ENCODE measurements at regions not wholly inside any gene's neighbourhood (a gene's known extent, or its start where the extent isn't known, plus 50 kb on each side); places are given as distances from the start of the nearest gene placed in this dataset.

DNA sequence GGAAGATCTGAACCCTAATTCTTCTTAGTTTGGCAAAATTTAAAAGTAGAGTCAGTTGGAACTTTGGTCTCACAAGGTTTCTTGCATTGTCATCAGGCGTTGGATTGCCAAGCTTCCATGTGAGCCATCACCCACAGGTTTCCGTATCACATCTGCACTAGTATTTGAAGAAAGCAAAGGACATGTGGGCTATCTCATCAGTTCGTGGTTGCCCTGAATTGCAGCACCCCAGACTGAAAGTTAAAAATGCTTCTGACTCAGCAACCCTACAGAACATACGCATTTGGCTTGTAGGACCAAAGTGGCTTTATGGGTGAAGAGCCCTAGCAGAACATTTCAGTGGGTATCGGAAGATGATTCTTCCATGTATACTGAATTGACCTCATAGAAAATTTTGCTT is 358.0 kb downstream of the ENC1 start:
- no peak for DNase-seq

DNA sequence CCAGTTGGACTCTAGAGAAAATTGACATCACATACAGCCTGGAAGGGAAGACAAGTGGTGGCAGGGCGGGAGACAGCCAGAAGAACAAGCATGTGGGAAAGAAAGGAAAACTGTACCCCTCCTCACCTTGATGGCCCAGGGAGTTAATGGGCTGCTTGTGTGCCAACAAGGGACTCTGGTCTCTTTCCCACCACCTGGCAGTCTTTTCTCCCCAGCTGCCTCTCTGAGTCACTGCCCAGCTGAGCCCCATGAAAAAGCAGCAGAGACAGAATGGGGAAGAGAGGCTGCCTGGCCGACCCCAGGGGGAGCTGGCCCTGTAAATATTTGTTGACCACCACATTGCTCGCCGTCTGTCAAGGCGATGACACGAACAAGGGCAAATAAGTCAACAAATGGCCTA is 359.4 kb downstream of the ENC1 start:
- DNase-seq: no peak

GRCh38 chr5:74280306-74280705 is 360.2 kb downstream of the ENC1 start:
- DNase-seq: no peak

- DNase-seq: no peak
These were observed 361.3 kb downstream of the ENC1 start for GRCh38 chr5:74279244-74279643.

DNA sequence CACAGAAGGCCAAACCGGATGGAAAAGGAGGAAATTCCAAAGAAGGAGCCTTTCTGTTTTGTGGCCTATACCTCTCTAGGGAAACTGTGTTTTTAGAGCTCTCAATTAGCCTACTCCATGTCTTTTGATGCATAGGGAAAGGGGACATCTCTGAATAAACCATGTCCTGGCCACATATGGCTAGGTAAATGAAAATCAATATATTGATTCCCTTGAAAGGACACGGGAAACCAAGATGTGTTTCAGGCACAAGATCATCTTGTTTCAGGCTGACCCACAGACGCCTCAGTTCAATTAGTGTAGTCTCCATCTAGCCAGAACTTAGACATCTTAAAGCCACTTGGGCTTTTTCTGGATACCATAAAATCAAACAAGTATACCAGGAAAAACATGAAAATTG is 363.1 kb downstream of the ENC1 start:
- no peak for DNase-seq

DNA sequence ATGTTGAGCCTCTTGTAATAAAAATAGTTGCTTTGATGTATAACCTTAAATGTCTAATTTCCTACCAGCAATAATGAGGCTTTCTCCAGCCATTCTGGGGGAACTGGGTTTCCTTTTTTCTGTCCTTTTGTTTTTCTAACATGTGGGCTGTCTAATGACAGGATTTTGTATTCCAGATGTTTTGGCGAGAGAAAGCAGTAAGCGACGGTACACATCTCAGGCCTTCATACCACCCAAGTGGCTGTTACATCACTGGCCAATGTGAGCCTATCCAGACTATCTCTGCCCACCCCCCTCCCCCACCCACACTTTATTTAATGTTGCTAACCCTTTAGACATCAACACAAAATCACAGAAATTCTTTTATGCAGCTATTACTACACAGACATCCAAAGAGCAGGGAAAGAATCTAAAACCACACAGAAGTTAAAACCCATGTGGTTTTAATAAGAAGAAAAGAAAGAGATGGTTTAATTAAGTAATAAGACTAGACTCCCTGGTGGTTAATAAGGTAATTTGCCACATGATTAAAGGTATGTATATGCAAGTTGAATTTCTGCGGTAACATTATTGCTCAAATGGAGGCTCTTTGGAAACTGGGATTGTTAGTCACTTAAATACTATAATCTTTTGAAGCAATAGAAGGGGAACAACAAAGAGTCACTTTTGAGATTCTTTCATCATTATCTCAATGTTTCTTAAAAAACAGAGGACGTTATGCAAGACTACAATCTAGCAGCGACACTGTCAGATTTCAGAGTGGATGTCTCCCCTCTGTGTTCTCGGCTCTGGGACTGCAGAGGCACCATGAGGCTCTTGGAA is 365.1 kb downstream of the ENC1 start:
- DNase-seq: no peak

- no peak for DNase-seq
These were observed 366.2 kb downstream of the ENC1 start for GRCh38 chr5:74274326-74274725.

DNA sequence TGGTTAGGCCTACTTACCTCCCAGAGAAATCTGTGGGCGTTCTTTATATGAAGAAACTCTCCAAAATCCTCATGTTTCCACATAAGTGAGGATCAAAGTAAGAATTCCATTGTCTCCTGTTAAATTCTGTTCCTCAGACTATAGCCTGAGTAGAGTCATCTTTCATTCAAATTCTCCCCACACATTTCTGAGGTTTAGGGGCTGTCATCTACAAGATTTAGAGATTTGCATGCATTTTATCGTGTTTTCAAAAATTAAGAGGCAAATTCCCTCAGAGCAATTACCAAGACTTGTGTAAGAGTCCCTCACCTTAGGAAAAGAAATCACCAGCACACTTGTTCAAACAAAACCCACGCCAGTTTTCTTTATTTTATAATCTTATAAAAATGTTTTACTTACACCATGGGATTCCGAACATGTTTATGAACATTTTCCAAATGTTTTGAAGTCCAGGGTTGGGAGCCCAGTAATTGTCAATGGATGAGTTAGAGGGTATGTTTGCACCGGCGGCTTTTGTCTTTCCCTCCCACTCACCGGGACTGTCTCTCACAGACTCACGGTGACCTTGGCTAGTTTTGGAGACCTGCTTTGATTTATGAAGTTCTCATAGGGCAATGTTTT is 367.6 kb downstream of the ENC1 start:
- no peak for DNase-seq

GRCh38 chr5:74272024-74272775 is 368.3 kb downstream of the ENC1 start:
- no peak for DNase-seq

DNA sequence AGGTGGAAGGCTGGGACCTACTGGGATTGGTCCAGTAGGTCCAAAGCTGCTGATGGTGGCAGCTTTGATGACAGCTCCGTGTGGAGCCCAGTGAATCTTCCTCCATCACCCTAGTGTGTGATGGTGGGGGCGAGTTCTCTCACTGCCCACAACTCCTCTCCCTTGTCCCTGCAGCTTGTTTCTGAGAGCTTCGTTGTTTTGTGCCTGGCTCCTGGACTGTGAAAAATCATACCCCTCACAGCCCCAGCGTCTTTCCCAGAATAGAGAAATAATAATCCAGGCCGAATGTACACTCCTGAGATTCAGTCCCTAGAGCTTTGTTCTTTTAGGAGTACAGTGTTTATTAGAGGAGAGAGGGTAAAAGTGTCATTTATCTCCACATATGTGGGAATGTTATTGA is 372.2 kb downstream of the ENC1 start:
- DNase-seq: no peak

GRCh38 chr5:74266836-74267235 is 373.7 kb downstream of the ENC1 start:
- DNase-seq: no peak

DNA sequence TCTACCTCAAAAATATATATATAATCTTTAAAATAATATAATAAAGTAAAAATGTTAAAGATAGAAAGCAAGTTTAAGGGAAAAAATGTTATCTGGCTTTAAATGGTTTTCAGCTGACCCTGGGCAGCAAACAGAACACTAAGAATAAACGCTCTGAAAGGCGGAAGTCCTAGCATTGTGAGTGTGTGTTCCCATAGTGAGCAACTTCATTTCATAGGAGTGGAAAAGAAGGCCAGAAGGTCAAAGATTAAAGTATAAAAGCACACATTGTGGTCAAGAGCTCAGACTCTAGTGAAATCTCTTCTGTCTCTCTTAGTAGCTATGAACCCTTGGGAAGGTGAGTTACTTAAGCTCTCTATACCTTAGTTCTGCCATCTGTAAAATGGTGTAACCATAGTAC is 374.4 kb downstream of the ENC1 start:
- DNase-seq: no peak

GRCh38 chr5:74262544-74263207 is 377.9 kb downstream of the ENC1 start:
- no peak for DNase-seq

GRCh38 chr5:74261866-74262265 is 378.7 kb downstream of the ENC1 start:
- DNase-seq: no peak

DNA sequence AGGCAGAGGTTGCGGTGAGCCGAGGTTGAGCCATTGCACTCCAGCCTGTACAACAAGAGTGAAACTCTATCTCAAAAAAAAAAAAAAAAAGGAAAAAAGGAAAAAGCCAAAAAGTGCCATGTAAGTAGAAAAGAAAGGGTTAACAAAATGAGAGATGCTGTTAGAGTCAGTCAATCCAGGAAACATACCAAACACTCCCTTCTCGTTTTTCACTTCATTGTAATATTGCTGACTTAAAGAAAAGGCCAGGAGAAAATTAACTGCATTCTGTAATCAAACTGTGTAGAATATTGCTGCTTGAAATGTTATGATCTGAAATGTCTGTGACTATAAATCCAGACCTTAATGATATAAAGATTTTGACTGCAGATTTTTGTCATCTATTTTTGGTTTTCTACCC is 379.1 kb downstream of the ENC1 start:
- no peak for DNase-seq

DNA sequence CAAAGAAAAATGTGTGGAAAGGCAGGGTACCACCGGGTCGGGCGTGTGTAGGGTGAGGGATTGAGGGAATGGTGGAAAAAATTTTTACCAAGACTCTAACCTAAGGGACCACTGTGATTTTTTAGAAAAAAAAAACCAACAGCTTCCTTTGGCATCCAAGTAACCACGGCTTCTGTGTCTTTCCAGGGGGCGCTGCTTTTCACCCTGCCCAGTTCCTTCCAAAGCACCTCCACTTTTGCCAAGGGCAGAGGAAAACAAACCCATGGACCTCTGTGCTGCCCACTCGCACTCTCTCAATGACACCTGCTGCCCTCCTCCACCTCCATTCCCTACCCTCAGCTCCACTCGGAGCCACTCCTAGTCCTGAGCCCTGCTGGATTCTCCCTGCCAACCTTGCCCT is 381.0 kb downstream of the ENC1 start:
- no peak for DNase-seq

DNA sequence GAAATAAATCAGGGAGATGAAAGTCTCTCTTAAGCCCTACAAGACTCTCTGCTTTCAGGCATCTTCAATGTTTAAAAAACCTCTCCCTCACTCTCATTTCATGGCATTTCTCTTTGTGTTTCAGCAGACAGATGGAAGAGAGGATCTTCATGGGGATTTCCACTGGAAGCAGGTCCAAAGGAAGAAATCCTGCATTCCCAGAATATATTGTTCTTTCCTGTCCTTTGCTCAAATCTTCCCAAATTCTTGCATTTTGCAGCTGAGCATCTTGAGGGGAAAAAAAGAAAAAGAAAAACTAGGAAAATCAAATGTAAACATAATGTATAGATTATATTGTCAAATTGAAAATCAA is 382.2 kb downstream of the ENC1 start:
- DNase-seq: no peak

DNA sequence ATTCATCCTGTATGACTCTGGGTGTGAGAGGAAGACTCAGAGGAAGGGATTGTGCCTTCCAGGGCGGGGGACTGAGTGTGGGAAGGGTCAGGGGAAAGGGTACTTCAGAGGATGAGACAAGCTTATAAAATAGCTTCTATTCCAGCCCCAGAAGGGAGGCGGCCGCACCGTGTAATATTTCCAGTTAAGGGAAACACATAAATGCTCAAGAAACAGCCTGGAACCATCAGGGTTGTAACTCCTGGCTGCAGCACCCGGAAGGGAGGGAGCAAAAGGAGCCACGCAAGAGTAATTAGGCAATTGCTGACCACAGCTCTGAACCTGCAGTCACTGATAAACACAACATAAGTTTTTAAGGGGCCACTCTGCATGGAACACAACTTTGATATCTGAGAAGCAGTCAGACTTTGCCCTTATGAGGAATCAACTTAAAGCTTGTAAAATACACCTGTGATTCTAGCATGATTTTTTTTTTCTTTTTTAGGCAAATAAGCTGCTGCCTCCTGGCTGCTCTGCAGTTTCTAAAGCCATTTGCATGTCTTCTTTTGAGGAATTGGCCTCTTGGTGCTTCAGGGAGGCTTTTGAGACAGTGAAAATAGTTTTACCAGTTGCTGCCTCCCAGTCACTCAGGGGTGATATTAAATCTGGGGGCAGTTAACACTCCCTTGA is 382.7 kb downstream of the ENC1 start:
- peak; percentile 15 for DNase-seq

GRCh38 chr5:74257060-74257527 is 383.4 kb downstream of the ENC1 start:
- DNase-seq: no peak

DNA sequence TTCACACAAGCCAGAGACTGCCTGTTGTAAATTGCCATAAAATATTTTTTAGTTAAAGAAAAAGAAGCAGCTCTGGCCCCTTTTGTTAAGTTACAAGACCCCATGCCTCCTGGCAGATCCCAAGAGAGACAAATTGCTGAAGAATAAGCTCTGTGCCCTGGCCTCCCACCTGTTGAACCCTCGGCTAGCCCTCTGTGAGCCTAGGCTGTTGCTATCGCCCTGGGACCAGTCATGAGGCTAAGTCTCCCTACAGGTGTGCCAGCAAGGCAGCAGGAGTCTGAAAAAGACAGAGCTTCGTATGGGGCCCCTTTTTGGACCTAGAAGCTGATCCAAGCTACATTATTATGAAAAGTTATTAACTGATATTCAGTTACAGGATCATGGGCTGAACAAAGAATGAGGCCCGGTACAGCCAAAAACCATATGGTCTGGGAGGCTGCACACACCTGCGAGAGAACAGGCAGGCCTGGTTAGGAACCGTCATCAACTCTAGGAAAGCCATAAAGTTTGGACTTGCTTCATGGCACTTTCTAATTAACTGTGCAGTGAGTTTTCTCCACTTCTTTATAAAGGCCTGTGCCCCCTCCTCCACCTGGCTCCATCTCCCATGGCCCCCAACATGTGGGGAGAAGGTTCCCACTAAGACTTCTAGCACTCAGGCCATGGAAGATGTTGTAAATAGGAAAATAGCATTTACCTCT is 384.7 kb downstream of the ENC1 start:
- DNase-seq: no peak

GRCh38 chr5:74254257-74254656 is 386.3 kb downstream of the ENC1 start:
- DNase-seq: no peak

DNA sequence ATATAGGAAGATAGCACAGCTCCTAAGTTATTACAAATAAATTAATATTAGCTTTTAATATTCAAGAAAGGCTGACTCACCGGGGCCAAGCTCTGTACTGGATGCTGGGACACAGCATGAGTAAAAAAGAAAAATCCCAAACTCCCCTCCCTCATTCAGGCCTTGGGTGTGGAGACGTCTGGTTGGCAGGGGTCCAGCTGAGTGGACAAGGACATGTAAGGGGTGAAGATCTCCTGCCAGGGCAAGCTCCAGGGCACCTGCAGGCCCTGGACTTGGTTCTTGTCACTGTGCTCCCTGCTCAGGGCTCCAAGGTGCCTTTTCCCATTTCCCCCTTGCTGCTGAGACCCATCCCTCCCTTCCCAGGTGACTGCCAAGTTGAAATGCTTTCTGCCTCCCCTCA is 388.5 kb downstream of the ENC1 start:
- DNase-seq: no peak
